KMS-11 (cell line): ENCODE measurements at regions not wholly inside any gene's neighbourhood (a gene's known extent, or its start where the extent isn't known, plus 50 kb on each side); places are given as distances from the start of the nearest gene placed in this dataset.
A peak's percentile ranks its signal among the peaks of the same experiment; 100 is the strongest.

Experiments used
- H2AFZ ChIP-seq: fragments of 200-600 bp; sonication (generic); 2 replicates; pipeline ENCODE4 v1.6.1; 2016; ENCODE audit warnings: antibody characterized with exemption, mixed run types, low read depth
- H3K27ac ChIP-seq: fragments of 200-600 bp; sonication (generic); 2 replicates; pipeline ENCODE4 v1.6.1; 2016; ENCODE audit warnings: mild to moderate bottlenecking, mixed run types
- H3K27me3 ChIP-seq: fragments of 200-600 bp; sonication (generic); 2 replicates; pipeline ENCODE4 v1.6.1; 2017; ENCODE audit warnings: mild to moderate bottlenecking, low read depth, mixed run types, moderate library complexity; ENCODE audit not compliant: insufficient read depth
- H3K36me3 ChIP-seq: fragments of 200-600 bp; sonication (generic); 2 replicates; pipeline ENCODE4 v1.6.1; 2017; ENCODE audit warnings: mild to moderate bottlenecking, mixed run types; ENCODE audit not compliant: insufficient read depth
- H3K4me1 ChIP-seq: fragments of 200-600 bp; sonication (generic); 2 replicates; pipeline ENCODE4 v1.6.1; 2016; ENCODE audit warnings: mild to moderate bottlenecking, low read depth, mixed run types; ENCODE audit not compliant: poor library complexity, severe bottlenecking
- H3K4me2 ChIP-seq: fragments of 200-600 bp; sonication (generic); 2 replicates; pipeline ENCODE4 v1.7.0; 2016; ENCODE audit warnings: mild to moderate bottlenecking, mixed run types
- H3K4me3 ChIP-seq: fragments of 200-600 bp; sonication (generic); IDR thresholded peaks from 2 replicates; pipeline ENCODE4 v1.6.1; 2017; ENCODE audit warnings: low read depth, low read length, mixed read lengths; ENCODE audit not compliant: insufficient read depth
- H3K79me2 ChIP-seq: fragments of 200-600 bp; sonication (generic); 2 replicates; pipeline ENCODE4 v1.6.1; 2016; ENCODE audit warnings: low read depth, mixed run types; ENCODE audit not compliant: insufficient read depth
- H3K9ac ChIP-seq: fragments of 200-600 bp; sonication (generic); 2 replicates; pipeline ENCODE4 v1.6.1; 2016; ENCODE audit warnings: mild to moderate bottlenecking, mixed run types
- H4K20me1 ChIP-seq: fragments of 200-600 bp; sonication (generic); 2 replicates; pipeline ENCODE4 v1.6.1; 2016; ENCODE audit warnings: mild to moderate bottlenecking, mixed run types; ENCODE audit not compliant: insufficient read depth
- TF ChIP-seq, protein P1 (sequence below): fragments of 200-600 bp; sonication (generic); conservative IDR thresholded peaks from 2 replicates; pipeline ENCODE4 v1.6.1; 2017; ENCODE audit warnings: low read depth, mild to moderate bottlenecking, antibody characterized with exemption, low read length, moderate library complexity, mixed read lengths

DNA sequence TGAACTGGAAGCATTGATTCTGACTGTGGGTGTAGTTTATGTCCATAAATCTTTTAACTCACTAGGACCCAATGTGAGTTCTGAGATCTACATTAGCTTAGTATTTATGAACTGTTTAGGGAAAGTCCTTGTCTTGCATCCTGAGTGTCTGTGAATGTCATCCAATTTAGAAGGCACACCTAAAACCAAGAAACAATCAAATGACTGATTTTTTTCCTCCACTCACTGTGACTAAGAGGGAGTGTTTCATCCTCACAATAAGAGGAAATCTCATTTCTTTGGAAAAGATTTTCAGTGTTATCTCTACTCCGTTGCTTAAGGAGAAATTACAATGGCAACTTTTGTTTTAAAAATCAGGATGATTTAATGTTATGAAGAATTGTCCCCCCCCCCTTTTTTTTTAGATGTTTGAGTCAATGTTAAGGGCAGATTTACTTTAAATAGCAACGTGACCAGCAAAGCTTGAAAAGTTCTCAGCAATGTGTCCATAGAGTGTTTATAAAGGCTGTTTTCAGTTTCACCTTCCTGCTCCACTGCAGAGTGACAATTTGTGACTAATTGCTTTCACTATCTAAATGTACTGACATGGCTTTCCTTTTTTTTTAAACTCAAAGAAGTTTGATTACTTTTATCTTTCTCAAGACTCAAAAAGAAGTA, 173.0 kb downstream of the SPCS3 start:
- H3K27me3 ChIP-seq: no peaks in the 10 kb centered on the region
- peak overlapping the region; percentile 62 for H3K4me2 ChIP-seq
- H3K4me1 ChIP-seq: peaks cover 15% of the 10 kb centered on the region
- no peaks in the 10 kb centered on the region for H4K20me1 ChIP-seq
- TF ChIP-seq, protein P1, sequence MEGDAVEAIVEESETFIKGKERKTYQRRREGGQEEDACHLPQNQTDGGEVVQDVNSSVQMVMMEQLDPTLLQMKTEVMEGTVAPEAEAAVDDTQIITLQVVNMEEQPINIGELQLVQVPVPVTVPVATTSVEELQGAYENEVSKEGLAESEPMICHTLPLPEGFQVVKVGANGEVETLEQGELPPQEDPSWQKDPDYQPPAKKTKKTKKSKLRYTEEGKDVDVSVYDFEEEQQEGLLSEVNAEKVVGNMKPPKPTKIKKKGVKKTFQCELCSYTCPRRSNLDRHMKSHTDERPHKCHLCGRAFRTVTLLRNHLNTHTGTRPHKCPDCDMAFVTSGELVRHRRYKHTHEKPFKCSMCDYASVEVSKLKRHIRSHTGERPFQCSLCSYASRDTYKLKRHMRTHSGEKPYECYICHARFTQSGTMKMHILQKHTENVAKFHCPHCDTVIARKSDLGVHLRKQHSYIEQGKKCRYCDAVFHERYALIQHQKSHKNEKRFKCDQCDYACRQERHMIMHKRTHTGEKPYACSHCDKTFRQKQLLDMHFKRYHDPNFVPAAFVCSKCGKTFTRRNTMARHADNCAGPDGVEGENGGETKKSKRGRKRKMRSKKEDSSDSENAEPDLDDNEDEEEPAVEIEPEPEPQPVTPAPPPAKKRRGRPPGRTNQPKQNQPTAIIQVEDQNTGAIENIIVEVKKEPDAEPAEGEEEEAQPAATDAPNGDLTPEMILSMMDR: no peak
- H3K9ac ChIP-seq: peak overlapping the region; percentile 21; the same call in 1 of the 2 replicates
- peaks cover 3% of the 10 kb centered on the region; the same call in 1 of the 2 replicates for H3K36me3 ChIP-seq
- peak overlapping the region; percentile 44 for H2AFZ ChIP-seq
- no peak overlapping the region for H3K4me3 ChIP-seq
- peak overlapping the region; percentile 19 for H3K27ac ChIP-seq
- no peaks in the 10 kb centered on the region for H3K79me2 ChIP-seq

DNA sequence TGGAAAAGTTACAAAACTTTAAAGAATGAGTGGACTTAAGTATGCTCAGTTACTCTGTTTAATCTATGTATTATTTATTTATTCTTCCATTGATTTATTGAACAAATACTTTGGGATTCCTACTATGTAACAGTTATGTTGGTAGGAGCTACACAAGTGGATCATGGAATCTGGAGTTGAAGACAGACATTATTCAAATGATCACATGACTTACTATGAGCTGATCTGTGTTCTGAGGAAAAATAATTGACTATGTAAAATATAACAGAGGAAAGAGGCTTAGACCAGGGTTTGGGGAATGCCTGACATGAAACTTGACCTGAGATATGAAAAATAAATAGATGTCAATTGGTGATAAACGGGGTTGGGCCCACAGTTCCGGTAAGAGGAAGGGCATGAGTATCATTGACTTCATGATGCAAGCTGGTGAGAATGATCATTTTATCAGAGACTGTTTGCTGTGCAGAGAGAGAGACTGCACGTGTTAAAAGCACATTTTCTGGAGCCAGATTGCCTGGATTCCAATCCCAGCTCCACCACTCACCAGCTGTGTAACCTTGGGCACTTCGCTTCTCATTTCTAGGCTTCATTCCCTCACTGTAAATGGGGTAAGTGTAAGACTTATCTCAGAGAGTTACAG, 179.0 kb downstream of the SPCS3 start:
- TF ChIP-seq, protein P1: no peak
- H3K4me2 ChIP-seq: no peak overlapping the region
- no peaks in the 10 kb centered on the region for H3K79me2 ChIP-seq
- H3K36me3 ChIP-seq: peaks cover 3% of the 10 kb centered on the region; the same call in 1 of the 2 replicates
- no peak overlapping the region for H2AFZ ChIP-seq
- H3K4me1 ChIP-seq: no peaks in the 10 kb centered on the region
- H4K20me1 ChIP-seq: no peaks in the 10 kb centered on the region
- H3K9ac ChIP-seq: no peak overlapping the region
- H3K27me3 ChIP-seq: no peaks in the 10 kb centered on the region
- H3K27ac ChIP-seq: no peak overlapping the region
- H3K4me3 ChIP-seq: no peak overlapping the region

DNA sequence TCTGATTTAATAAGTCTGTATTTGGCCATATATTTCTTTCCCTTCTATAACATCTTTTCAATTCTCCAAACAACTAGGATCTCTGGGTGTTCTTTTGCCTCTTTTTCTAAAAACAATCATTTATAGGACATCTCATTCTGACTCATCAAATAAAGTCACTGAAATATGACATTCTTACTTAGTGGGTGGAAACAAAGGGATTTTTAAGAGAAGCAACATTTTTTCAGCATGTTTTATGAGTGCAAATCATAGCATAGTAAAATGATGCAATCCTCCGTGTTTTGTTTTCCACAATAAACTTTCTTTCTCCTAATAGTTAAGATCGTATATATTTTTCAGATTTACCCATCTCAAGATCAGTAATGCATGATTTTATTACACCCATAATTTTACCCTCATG, 179.8 kb downstream of the SPCS3 start:
- Histone ChIP-seq H4K20me1 (no peaks in the 10 kb centered on the region), H3K4me2 (no peak overlapping the region), H3K4me3 (no peak overlapping the region), H2AFZ (no peak overlapping the region), H3K79me2 (no peaks in the 10 kb centered on the region), H3K27ac (no peak overlapping the region), H3K9ac (no peak overlapping the region), H3K36me3 (no peaks in the 10 kb centered on the region; the same call in 1 of the 2 replicates), H3K4me1 (no peaks in the 10 kb centered on the region), H3K27me3 (no peaks in the 10 kb centered on the region)
- TF ChIP-seq, protein P1: no peak

DNA sequence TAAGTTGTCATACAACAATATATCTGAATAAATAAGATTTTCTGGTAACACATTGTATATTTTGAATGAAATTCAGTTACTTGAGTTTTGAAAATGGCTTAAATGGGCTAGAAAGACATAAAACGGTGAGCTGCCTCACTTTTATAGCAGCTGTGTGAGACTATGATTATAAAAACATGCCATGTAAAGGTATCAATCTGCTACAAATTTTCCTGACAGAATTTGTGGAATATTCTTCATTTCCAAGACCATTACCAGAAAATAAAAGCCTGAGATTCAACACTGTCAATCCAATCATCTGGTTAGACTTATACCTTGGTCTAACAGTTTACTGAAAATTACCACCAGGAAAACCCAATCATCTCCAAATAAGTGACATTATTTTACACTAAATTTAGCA, 181.1 kb downstream of the SPCS3 start:
- Histone ChIP-seq H3K4me2 (no peak overlapping the region), H3K4me3 (no peak overlapping the region), H3K27me3 (no peaks in the 10 kb centered on the region), H2AFZ (no peak overlapping the region), H3K79me2 (no peaks in the 10 kb centered on the region), H3K9ac (no peak overlapping the region), H3K4me1 (no peaks in the 10 kb centered on the region), H3K27ac (no peak overlapping the region), H4K20me1 (no peaks in the 10 kb centered on the region), H3K36me3 (no peaks in the 10 kb centered on the region)
- TF ChIP-seq, protein P1: no peak
